ENCODE measurements at regions not wholly inside any gene's neighbourhood (a gene's known extent, or its start where the extent isn't known, plus 50 kb on each side); places are given as distances from the start of the nearest gene placed in this dataset.

DNA sequence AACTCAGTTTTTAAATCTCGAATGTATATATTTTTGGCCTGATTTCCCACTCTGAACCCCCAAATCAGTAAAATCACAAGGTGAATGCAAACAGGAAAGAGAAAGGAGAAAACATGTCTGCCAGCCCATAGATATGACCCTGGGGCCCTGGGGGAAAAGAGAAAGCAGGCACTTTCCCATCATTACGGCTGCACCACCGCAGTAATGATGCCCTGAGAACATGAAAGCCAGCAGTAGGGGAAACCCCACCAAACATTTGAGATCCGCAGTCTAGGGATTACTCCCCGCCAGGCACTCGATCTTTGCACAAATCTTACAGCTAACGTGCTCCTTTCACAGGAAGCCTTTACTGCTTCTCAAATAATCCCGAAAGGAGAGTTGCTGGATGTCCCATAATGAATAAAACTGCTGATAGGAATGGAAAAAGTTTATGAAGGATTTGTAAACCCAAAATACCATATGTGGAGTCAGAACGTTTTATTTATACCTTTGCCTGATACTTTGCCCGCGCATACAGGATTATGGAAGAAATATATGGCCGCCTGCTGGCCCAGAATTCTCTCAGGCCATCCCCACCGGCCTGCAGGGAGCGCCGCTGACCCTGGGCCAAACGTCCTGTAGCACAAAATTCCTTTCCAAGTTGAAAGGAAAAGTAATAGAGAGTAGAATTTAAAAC, 180.0 kb upstream of the INHBA start:
- Histone ChIP-seq H3K36me3 (no peaks in the 10 kb centered on the region), H3K4me3 (no peak overlapping the region)
- TF ChIP-seq POLR2A (IDR thresholded peaks at IDR 0.05): no peak
- TF ChIP-seq, protein P1, sequence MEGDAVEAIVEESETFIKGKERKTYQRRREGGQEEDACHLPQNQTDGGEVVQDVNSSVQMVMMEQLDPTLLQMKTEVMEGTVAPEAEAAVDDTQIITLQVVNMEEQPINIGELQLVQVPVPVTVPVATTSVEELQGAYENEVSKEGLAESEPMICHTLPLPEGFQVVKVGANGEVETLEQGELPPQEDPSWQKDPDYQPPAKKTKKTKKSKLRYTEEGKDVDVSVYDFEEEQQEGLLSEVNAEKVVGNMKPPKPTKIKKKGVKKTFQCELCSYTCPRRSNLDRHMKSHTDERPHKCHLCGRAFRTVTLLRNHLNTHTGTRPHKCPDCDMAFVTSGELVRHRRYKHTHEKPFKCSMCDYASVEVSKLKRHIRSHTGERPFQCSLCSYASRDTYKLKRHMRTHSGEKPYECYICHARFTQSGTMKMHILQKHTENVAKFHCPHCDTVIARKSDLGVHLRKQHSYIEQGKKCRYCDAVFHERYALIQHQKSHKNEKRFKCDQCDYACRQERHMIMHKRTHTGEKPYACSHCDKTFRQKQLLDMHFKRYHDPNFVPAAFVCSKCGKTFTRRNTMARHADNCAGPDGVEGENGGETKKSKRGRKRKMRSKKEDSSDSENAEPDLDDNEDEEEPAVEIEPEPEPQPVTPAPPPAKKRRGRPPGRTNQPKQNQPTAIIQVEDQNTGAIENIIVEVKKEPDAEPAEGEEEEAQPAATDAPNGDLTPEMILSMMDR (IDR thresholded peaks at IDR 0.05): no peak

DNA sequence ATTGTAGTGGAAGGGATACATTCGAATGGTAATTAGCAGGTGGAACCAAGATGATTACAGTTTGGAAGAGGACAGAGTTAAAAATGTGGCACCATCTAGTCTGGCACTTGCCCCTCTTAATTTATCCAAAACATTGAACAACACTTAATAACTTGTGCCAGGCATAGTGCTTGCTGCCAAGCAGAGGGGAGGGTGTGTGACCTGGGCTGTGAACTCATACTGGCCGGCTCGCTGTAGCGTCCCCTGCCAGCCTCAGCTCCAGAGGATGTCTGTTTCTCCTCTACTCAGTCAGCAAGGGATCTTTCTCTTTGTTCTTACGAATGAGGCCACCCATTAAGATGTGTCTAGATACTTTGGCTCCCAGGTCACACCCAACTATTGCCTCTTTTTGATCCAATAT, 179.4 kb upstream of the INHBA start:
- Histone ChIP-seq H3K4me3 (no peak overlapping the region), H3K27me3 (no peaks in the 10 kb centered on the region), H3K9me3 (no peaks in the 10 kb centered on the region), H3K27ac (peak overlapping the region in 3 of 4 donors; percentile 57 to 64 (median 63)), H3K36me3 (no peaks in the 10 kb centered on the region), H3K4me1 (peaks cover 0 to 14% (median 0%) of the 10 kb centered on the region in 4 donors)
- TF ChIP-seq POLR2A (IDR thresholded peaks at IDR 0.05): no peak
- TF ChIP-seq, protein P1 (IDR thresholded peaks at IDR 0.05): no peak
- no peak for DNase-seq

More for the DNA sequence above, 180.0 kb upstream of the INHBA start:
- peaks cover 0 to 15% (median 0%) of the 10 kb centered on the region in 4 donors for H3K4me1 ChIP-seq
- no peaks in the 10 kb centered on the region for H3K27me3 ChIP-seq
- H3K27ac ChIP-seq: peak overlapping the region in 1 of 4 donors; percentile 64
- DNase-seq: no peak
- H3K9me3 ChIP-seq: no peaks in the 10 kb centered on the region

DNA sequence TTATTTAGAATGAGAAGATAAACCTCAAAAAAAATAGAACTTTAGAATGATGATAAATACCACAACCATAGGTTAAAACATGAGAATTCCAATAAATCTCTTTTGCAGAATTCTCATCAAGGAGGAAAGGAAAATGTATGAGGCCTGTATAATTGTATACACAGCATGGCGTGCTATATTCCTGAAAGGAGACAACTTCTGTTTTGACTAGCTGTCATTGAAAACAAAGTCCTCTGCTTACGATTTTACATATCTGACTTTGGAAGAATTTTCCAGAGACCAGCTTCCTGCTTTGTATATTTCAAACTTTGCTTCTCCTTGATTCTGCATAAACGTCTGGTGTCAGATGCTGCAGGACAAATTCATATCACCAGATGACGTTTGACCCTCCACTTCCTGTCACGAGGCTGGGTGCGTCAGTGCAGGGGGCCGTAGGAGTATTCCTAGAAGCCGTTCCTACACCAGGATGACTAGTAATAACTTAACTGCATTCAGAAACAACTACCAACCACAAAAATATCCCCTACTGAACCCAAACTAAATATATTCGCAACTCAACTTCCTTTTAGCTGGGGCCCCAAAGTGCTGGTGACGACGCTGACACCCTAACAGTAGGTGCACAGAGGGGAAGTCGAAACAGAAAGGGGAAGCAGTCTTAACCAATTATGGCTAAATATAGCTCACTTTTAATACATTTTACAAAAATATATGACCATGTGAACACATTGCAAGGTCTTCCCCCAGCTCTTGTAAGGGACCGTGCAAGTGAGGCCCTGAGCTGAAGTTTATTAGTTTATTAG, 178.6 kb upstream of the INHBA start:
- H3K27me3 ChIP-seq: no peaks in the 10 kb centered on the region
- no peaks in the 10 kb centered on the region for H3K36me3 ChIP-seq
- H3K4me3 ChIP-seq: no peak overlapping the region
- no peak for TF ChIP-seq POLR2A (IDR thresholded peaks at IDR 0.05)
- TF ChIP-seq, protein P1 (IDR thresholded peaks at IDR 0.05): no peak
- H3K4me1 ChIP-seq: peaks cover 0 to 6% (median 0%) of the 10 kb centered on the region in 4 donors
- peak overlapping the region in 3 of 4 donors; percentile 57 to 64 (median 63) for H3K27ac ChIP-seq
- peak in 2 of 3 donors; percentile 81 for DNase-seq
- no peaks in the 10 kb centered on the region for H3K9me3 ChIP-seq

DNA sequence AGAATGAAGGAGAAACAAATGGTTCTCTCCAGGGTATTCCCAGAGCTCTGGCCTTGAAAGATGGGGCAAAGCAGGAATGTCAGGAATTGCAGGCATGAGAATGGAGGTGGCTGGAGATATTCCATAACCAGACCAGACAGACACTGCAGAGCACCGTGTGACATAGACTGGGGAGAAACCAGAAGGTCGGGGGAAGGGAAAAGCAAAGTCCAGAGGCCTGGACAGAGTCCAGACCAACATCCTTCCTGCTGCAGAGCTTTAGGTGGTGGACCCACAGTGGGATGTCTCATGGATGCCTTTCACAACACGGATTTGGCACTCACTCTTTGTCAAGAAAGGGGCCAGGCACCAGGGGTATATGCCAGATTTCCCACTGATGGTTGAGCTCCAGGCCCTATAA, 177.2 kb upstream of the INHBA start:
- no peak for DNase-seq
- no peak for TF ChIP-seq POLR2A (IDR thresholded peaks at IDR 0.05)
- TF ChIP-seq, protein P1 (IDR thresholded peaks at IDR 0.05): no peak
- no peaks in the 10 kb centered on the region for H3K9me3 ChIP-seq
- no peaks in the 10 kb centered on the region for H3K36me3 ChIP-seq
- no peaks in the 10 kb centered on the region for H3K27me3 ChIP-seq
- no peak overlapping the region for H3K27ac ChIP-seq
- H3K4me3 ChIP-seq: no peak overlapping the region
- no peaks in the 10 kb centered on the region for H3K4me1 ChIP-seq

DNA sequence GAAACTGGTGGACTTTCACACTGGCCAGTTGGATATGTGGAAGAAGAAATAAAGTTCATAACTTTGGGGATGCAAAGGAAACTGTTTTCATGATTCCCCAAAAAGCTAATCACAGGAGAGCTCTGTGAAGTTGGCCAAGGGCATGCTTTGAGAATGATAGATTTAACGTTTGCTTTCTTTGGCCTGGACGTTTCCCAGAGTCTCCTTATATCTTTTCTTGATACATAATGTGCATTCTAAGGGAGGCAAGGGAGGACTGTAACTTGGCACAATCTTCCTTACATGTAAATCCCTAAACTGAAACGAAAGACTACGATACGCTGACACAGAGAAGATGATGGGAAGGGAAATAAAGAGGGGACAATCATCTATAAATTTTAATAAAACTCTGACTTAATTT, 176.5 kb upstream of the INHBA start:
- H3K36me3 ChIP-seq: no peaks in the 10 kb centered on the region
- H3K27ac ChIP-seq: no peak overlapping the region
- DNase-seq: no peak
- H3K4me1 ChIP-seq: no peaks in the 10 kb centered on the region
- H3K27me3 ChIP-seq: no peaks in the 10 kb centered on the region
- no peak overlapping the region for H3K4me3 ChIP-seq
- TF ChIP-seq, protein P1 (IDR thresholded peaks at IDR 0.05): no peak
- TF ChIP-seq POLR2A (IDR thresholded peaks at IDR 0.05): no peak
- no peaks in the 10 kb centered on the region for H3K9me3 ChIP-seq

Measured in Peyer's patch (tissue), 4 donors.